Neural cell (in vitro differentiated cells): ENCODE measurements at regions not wholly inside any gene's neighbourhood (a gene's known extent, or its start where the extent isn't known, plus 50 kb on each side); places are given as distances from the start of the nearest gene placed in this dataset.

Source experiments
- H2AFZ ChIP-seq: fragments of 200-600, 300-800 bp; sonication (generic), shearing (Covaris generic); 2 replicates; pipeline ENCODE4 v1.6.0; 2014; ENCODE audit warnings: low read depth, mild to moderate bottlenecking, antibody characterized with exemption, low read length, moderate library complexity
- H3F3A ChIP-seq: fragments of 200-600 bp; shearing (Covaris generic); 2 replicates; pipeline ENCODE4 v1.6.1; 2016; ENCODE audit warnings: mild to moderate bottlenecking, moderate library complexity, mixed read lengths, antibody characterized with exemption, low read length; ENCODE audit not compliant: insufficient read depth, poor library complexity, severe bottlenecking
- H3K27ac ChIP-seq: fragments of 200-600, 300-800 bp; sonication (generic), shearing (Covaris generic); 2 replicates; pipeline ENCODE4 v1.5.1; 2014; ENCODE audit warnings: mild to moderate bottlenecking, low read length, moderate library complexity
- H3K27me3 ChIP-seq: fragments of 300-800, 200-600 bp; sonication (generic), shearing (Covaris generic); 2 replicates; pipeline ENCODE4 v1.6.0; 2014; ENCODE audit warnings: mild to moderate bottlenecking, low read depth, low read length, moderate library complexity; ENCODE audit not compliant: insufficient read depth
- H3K36me3 ChIP-seq: fragments of 300-800, 200-600 bp; sonication (generic), shearing (Covaris generic); 2 replicates; pipeline ENCODE4 v1.5.1; 2014; ENCODE audit warnings: mild to moderate bottlenecking, antibody characterized with exemption, low read length, moderate library complexity; ENCODE audit not compliant: insufficient read depth
- H3K4me2 ChIP-seq: fragments of 300-800, 200-600 bp; sonication (generic), shearing (Covaris generic); 2 replicates; pipeline ENCODE4 v1.6.0; 2014; ENCODE audit warnings: mild to moderate bottlenecking, low read length
- H3K4me3 ChIP-seq: fragments of 300-800, 200-600 bp; sonication (generic), shearing (Covaris generic); 2 replicates; pipeline ENCODE4 v1.5.1; 2014; ENCODE audit warnings: mild to moderate bottlenecking, low read length, moderate library complexity
- H3K79me2 ChIP-seq: fragments of 200-600 bp; shearing (Covaris generic); replicated peaks from 2 replicates; pipeline ENCODE4 v1.6.0; 2014; ENCODE audit warnings: mild to moderate bottlenecking, low read length, moderate library complexity; ENCODE audit not compliant: insufficient read depth
- H3K9ac ChIP-seq: fragments of 300-800, 200-600 bp; sonication (generic), shearing (Covaris generic); 2 replicates; pipeline ENCODE4 v1.6.1; 2016; ENCODE audit warnings: mild to moderate bottlenecking, low read length, mixed read lengths
- H3K9me2 ChIP-seq: fragments of 200-600 bp; shearing (Covaris generic); 2 replicates; pipeline ENCODE4 v1.6.1; 2016; ENCODE audit warnings: mild to moderate bottlenecking, low read length, mixed read lengths; ENCODE audit not compliant: insufficient read depth
- H3K9me3 ChIP-seq: fragments of 200-600, 300-800 bp; sonication (generic), shearing (Covaris generic); 2 replicates; pipeline ENCODE4 v1.6.1; 2016; ENCODE audit warnings: mild to moderate bottlenecking, mixed run types, low read length, moderate library complexity, mixed read lengths
- H4K20me1 ChIP-seq: fragments of 200-600 bp; shearing (Covaris generic); 2 replicates; pipeline ENCODE4 v1.6.1; 2016; ENCODE audit warnings: mild to moderate bottlenecking, mixed run types; ENCODE audit not compliant: insufficient read depth
- EP300 ChIP-seq: fragments of 450-650 bp; conservative IDR thresholded peaks from 2 replicates; pipeline ENCODE4 v1.6.1; 2014; ENCODE audit warnings: antibody characterized with exemption, mild to moderate bottlenecking, moderate library complexity; ENCODE audit not compliant: poor library complexity, severe bottlenecking
- EZH2 ChIP-seq: fragments of 200-600, 300-800 bp; shearing (Covaris generic), sonication (generic); IDR thresholded peaks from 2 replicates; pipeline ENCODE4 v1.6.1; 2014; ENCODE audit warnings: antibody characterized with exemption, low read length, borderline replicate concordance, mild to moderate bottlenecking; ENCODE audit not compliant: insufficient read depth, poor library complexity, severe bottlenecking
- MXI1 ChIP-seq: fragments of 450-650 bp; conservative IDR thresholded peaks from 2 replicates; pipeline ENCODE4 v1.6.1; 2014; ENCODE audit warnings: antibody characterized with exemption, mild to moderate bottlenecking; ENCODE audit not compliant: poor library complexity, severe bottlenecking
- POLR2AphosphoS5 ChIP-seq: IDR thresholded peaks from 2 replicates; pipeline ENCODE4 v1.6.1; 2012
- RAD21 ChIP-seq: fragments of 450-650 bp; conservative IDR thresholded peaks from 2 replicates; pipeline ENCODE4 v1.6.1; 2014; ENCODE audit warnings: antibody characterized with exemption, mild to moderate bottlenecking, moderate library complexity
- SMC3 ChIP-seq: fragments of 450-650 bp; conservative IDR thresholded peaks from 2 replicates; pipeline ENCODE4 v1.6.1; 2014; ENCODE audit warnings: antibody characterized with exemption, mild to moderate bottlenecking, moderate library complexity; ENCODE audit not compliant: poor library complexity
- TAF1 ChIP-seq: IDR thresholded peaks from 2 replicates; pipeline ENCODE4 v1.6.1; 2012; ENCODE audit warnings: low read depth
- TF ChIP-seq, protein P1 (sequence below): IDR thresholded peaks from 2 replicates; pipeline ENCODE4 v1.6.1; 2012; ENCODE audit warnings: borderline replicate concordance
- TF ChIP-seq, protein P2 (sequence below): fragments of 450-650 bp; IDR thresholded peaks from 2 replicates; pipeline ENCODE4 v1.5.1; 2014; ENCODE audit warnings: antibody characterized with exemption, mild to moderate bottlenecking, moderate library complexity; ENCODE audit not compliant: poor library complexity, severe bottlenecking

DNA sequence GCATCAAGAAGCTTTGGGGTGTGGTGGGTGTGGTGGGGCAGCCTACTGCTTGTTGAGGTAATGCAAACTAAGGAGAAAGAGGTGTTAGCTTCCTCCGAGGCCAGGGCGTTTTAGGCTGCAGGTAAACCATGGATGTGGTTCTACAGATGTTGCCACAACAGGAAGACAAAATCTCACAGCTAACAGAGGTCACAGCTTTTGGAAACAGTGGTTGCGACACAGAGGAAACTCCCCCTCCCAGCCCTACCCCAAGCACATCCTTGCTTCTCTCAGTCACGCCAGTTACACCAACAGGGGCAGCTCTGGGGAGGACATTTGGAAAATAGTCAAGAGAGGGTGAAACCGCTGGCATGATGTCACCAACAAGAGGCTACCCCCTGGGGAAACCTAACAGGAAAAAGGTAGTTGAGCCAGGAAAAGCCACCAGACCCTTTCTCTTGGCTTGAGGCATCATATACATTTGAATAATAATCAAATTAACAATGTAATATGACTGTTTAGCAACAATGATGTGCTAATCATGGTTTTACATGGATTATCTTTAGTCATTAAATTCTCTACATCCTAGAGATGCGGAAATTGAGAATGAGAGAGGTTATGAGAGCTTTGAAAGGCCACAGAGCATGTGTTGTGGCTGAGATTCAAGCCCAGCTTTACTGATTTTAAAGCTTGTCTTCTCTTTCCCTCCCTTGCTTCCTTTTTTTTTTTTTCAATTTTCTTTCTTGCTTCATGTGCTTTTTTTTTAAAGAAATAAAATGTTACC lies 82.2 kb upstream of the IL12B start:
- no peaks in the 10 kb centered on the region for H3K9me3 ChIP-seq
- H3F3A ChIP-seq: no peaks in the 10 kb centered on the region
- no peak overlapping the region for H3K4me3 ChIP-seq
- H3K4me2 ChIP-seq: no peak overlapping the region
- no peak overlapping the region for H2AFZ ChIP-seq
- H3K9ac ChIP-seq: no peak overlapping the region
- no peaks in the 10 kb centered on the region for H3K36me3 ChIP-seq
- no peaks in the 10 kb centered on the region for H3K9me2 ChIP-seq
- H3K27ac ChIP-seq: no peak overlapping the region
- H4K20me1 ChIP-seq: no peaks in the 10 kb centered on the region
- no peaks in the 10 kb centered on the region for H3K27me3 ChIP-seq
- TF ChIP-seq, protein P1, sequence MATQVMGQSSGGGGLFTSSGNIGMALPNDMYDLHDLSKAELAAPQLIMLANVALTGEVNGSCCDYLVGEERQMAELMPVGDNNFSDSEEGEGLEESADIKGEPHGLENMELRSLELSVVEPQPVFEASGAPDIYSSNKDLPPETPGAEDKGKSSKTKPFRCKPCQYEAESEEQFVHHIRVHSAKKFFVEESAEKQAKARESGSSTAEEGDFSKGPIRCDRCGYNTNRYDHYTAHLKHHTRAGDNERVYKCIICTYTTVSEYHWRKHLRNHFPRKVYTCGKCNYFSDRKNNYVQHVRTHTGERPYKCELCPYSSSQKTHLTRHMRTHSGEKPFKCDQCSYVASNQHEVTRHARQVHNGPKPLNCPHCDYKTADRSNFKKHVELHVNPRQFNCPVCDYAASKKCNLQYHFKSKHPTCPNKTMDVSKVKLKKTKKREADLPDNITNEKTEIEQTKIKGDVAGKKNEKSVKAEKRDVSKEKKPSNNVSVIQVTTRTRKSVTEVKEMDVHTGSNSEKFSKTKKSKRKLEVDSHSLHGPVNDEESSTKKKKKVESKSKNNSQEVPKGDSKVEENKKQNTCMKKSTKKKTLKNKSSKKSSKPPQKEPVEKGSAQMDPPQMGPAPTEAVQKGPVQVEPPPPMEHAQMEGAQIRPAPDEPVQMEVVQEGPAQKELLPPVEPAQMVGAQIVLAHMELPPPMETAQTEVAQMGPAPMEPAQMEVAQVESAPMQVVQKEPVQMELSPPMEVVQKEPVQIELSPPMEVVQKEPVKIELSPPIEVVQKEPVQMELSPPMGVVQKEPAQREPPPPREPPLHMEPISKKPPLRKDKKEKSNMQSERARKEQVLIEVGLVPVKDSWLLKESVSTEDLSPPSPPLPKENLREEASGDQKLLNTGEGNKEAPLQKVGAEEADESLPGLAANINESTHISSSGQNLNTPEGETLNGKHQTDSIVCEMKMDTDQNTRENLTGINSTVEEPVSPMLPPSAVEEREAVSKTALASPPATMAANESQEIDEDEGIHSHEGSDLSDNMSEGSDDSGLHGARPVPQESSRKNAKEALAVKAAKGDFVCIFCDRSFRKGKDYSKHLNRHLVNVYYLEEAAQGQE: no peak
- TF ChIP-seq EP300 (no peak), SMC3 (no peak), MXI1 (no peak), TAF1 (no peak), RAD21 (no peak)
- TF ChIP-seq, protein P2, sequence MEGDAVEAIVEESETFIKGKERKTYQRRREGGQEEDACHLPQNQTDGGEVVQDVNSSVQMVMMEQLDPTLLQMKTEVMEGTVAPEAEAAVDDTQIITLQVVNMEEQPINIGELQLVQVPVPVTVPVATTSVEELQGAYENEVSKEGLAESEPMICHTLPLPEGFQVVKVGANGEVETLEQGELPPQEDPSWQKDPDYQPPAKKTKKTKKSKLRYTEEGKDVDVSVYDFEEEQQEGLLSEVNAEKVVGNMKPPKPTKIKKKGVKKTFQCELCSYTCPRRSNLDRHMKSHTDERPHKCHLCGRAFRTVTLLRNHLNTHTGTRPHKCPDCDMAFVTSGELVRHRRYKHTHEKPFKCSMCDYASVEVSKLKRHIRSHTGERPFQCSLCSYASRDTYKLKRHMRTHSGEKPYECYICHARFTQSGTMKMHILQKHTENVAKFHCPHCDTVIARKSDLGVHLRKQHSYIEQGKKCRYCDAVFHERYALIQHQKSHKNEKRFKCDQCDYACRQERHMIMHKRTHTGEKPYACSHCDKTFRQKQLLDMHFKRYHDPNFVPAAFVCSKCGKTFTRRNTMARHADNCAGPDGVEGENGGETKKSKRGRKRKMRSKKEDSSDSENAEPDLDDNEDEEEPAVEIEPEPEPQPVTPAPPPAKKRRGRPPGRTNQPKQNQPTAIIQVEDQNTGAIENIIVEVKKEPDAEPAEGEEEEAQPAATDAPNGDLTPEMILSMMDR: no peak
- no peaks in the 10 kb centered on the region for H3K79me2 ChIP-seq

DNA sequence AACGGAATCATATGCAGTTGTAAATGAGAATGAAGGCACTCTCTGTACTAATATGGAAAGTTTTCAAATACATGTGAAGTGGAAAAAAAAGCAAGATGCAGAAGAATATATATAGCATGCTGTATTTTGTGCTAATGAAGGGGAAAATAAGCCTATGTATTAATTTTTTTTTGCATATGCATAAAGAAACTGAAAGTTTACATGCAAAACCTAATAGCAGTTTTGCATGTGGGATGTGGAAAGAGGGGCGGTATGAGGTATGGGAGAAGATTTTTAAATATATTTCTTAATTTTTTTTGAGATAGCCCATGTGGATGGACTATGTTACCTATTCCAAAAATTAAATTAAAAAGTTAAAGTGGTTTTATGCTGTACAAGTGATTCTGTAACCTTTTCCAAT lies 83.7 kb upstream of the IL12B start:
- Histone ChIP-seq H2AFZ (no peak overlapping the region), H4K20me1 (no peaks in the 10 kb centered on the region), H3K4me2 (no peak overlapping the region), H3K27ac (no peak overlapping the region), H3K4me3 (no peak overlapping the region), H3K79me2 (no peaks in the 10 kb centered on the region), H3K9me3 (no peaks in the 10 kb centered on the region), H3K27me3 (no peaks in the 10 kb centered on the region), H3F3A (no peaks in the 10 kb centered on the region), H3K9ac (no peak overlapping the region), H3K36me3 (no peaks in the 10 kb centered on the region), H3K9me2 (no peaks in the 10 kb centered on the region)
- TF ChIP-seq, protein P2: no peak
- TF ChIP-seq POLR2AphosphoS5: no peak
- TF ChIP-seq EZH2: no peak
- TF ChIP-seq, protein P1: no peak
- TF ChIP-seq MXI1: no peak
